AML-193 (cell line): ENCODE measurements at regions not wholly inside any gene's neighbourhood (a gene's known extent, or its start where the extent isn't known, plus 50 kb on each side); places are given as distances from the start of the nearest gene placed in this dataset.

Experiments
- DNase-seq, 2 experiments: peaks; one replicate each; lab custom pipeline; 2025; lab: John Stamatoyannopoulos, UW

- no peak for DNase-seq
Observed at GRCh38 chr15:69715210-69715609, 262.6 kb downstream of the RPLP1 start.

GRCh38 chr15:69718436-69718835 lies 265.8 kb downstream of the RPLP1 start:
- peak; percentile 50 to 60 for DNase-seq

- peak; percentile 91 to 95 for DNase-seq
Observed at GRCh38 chr15:69718916-69719315, 266.3 kb downstream of the RPLP1 start.

GRCh38 chr15:69719527-69720240 lies 267.1 kb downstream of the RPLP1 start:
- DNase-seq: peak; percentile 9 to 25

GRCh38 chr15:69720536-69720935 lies 267.9 kb downstream of the RPLP1 start:
- DNase-seq: no peak

- DNase-seq: peak in 1 of 2 experiments; percentile 18
Observed at GRCh38 chr15:69722924-69723323, 270.3 kb downstream of the RPLP1 start.

GRCh38 chr15:69723404-69724096 lies 270.9 kb downstream of the RPLP1 start:
- DNase-seq: no peak

GRCh38 chr15:69724333-69724732 lies 271.7 kb downstream of the RPLP1 start:
- DNase-seq: peak in 1 of 2 experiments; percentile 10

GRCh38 chr15:69725275-69725674 lies 272.7 kb downstream of the RPLP1 start:
- DNase-seq: no peak

- DNase-seq: peak; percentile 88 to 89
Observed at GRCh38 chr15:69725957-69726356, 273.3 kb downstream of the RPLP1 start.

- DNase-seq: no peak
Observed at GRCh38 chr15:69727121-69727924, 274.7 kb downstream of the RPLP1 start.

- DNase-seq: peak in 1 of 2 experiments; percentile 5
Observed at GRCh38 chr15:69729167-69729748, 276.6 kb downstream of the RPLP1 start.

GRCh38 chr15:69730281-69731080 lies 277.9 kb downstream of the RPLP1 start:
- DNase-seq: no peak

GRCh38 chr15:69731081-69731330 lies 278.4 kb downstream of the RPLP1 start:
- DNase-seq: no peak

- DNase-seq: no peak
Observed at GRCh38 chr15:69731581-69731980, 279.0 kb downstream of the RPLP1 start.

GRCh38 chr15:69732133-69732532 lies 279.5 kb downstream of the RPLP1 start:
- DNase-seq: no peak

GRCh38 chr15:69734699-69735098 lies 282.1 kb downstream of the RPLP1 start:
- DNase-seq: no peak

- no peak for DNase-seq
Observed at GRCh38 chr15:69735121-69735520, 282.5 kb downstream of the RPLP1 start.

GRCh38 chr15:69736161-69736560 lies 283.5 kb downstream of the RPLP1 start:
- no peak for DNase-seq

- no peak for DNase-seq
Observed at GRCh38 chr15:69737916-69738315, 285.3 kb downstream of the RPLP1 start.

GRCh38 chr15:69740684-69741083 lies 288.1 kb downstream of the RPLP1 start:
- DNase-seq: no peak

GRCh38 chr15:69742361-69742760 lies 289.7 kb downstream of the RPLP1 start:
- no peak for DNase-seq
